Suppressor macrophage treated with lipopolysaccharide for 4 hours (primary cell): ENCODE measurements at regions not wholly inside any gene's neighbourhood (a gene's known extent, or its start where the extent isn't known, plus 50 kb on each side); places are given as distances from the start of the nearest gene placed in this dataset.
"Not testable (repeated sequence)": the region's sequence is repeated elsewhere in the genome, so short reads cannot be mapped to it uniquely, and the experiment has no call there.

ENCODE experiments used
- DNase-seq: peaks from one replicate; pipeline ENCODE4 v3.0.0-alpha.2; 2020

DNA sequence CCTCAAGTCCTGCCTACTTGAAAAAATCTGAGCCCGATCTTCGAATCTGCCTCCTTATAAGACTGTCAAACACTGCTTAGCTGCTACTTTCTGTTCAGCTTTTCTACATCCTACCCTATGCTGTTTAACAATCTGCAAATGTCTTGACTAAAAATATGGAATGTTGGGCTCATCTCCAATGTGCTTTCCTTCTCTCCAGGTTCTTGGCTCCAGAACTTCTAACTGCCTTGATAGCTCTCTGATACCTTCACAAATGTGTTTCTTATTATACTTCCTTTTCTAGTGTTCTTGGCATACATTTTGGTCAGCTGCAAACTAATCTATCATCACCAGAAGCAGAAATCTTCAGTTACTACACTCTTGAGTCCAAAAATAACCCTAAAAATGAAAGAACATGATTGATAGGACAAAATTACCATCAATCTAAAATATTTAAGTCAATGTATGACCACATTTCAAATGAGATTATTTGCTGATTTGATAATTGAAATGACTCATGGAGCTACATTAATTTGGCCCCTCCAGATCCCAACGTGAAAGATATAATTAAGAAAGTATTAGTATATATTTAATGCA, 372.3 kb upstream of the MON1B start:
- no peak for DNase-seq

DNA sequence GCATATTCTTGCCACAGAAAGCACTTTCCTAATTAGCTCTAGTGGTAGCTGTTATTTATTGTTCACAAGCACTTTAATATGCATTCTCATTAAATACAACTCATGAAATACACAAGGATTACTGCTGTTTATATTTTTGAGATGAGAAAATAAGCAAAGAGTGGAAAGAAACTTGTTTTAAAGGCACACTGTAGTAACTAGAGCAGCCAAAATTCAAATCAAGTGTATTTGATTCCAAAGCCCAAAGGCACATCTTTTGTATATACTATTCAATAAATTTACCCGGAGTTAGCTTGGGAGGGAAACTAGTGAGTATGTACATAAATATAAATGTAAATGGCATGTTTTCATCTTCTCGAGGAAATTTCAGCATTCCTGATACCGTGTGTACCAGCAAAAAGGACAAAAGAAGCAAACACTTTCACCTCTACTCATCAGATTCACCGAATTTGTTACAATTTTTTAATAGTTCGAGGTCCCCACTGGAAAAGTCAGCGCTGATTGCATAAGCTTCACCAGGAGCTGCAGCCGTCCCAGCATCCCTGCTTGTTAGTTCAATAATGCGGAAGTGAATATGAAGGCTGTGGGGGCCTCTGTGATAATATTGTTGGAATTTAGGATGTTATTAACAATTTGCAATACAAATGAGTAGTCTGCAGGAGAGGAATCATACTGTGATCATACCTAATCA, 371.6 kb upstream of the MON1B start:
- no peak for DNase-seq

DNA sequence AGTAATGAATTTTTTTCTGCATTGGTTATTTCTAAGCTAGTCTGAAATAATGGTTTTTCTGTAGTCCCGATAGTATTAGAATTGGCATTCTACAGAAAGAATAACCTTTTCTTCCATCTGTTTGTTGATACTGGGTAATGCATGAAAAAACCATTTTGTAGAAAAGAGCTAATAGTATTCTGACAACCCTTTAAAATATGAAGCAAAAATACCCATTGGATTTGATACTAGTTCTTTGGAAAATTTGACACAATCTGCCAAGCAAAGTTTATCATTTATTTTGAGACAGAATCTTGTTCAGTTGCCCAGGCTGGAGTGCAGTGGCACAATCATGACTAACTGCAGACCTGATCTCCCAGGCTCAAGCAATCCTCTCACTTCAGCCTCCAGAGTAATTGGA, 366.8 kb upstream of the MON1B start:
- no peak for DNase-seq

DNA sequence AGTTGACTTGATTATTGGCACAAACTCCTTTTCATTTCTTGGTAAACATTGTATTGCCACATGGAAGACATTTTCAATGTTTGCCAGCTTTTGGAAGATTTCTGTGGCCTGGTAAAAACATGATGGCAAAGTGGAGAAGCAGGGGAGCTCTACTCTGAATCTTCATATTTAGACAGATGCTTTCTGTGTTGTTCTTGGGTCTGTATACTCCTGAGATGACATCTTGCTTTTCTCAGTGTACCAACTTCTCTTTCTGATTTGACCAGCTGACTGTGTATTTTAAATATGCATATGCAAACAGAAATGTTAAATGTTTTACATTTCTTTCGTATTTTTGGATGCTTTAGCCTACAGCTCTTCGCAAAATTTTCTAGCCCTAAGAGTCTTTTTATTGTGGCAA, 366.2 kb upstream of the MON1B start:
- DNase-seq, result no peak

DNA sequence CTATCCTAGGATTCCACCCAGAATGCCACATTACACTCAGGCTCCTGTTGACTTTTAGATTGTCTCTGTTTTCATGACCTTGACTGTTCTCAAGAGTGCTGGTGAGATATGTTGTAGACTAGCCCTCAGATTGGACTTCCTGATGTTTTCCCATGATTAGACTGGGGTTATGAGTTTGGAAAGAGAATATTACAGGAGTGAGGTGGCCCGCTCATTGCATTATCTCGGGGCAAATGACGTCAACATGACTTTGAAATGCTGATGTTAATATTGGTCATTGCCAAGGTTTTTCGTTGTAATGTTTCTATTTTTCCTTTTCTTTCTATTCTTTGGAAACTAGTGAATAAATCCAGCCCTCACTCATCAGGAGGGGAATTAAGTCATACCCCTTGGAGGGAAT, 355.7 kb upstream of the MON1B start:
- DNase-seq, result no peak

DNA sequence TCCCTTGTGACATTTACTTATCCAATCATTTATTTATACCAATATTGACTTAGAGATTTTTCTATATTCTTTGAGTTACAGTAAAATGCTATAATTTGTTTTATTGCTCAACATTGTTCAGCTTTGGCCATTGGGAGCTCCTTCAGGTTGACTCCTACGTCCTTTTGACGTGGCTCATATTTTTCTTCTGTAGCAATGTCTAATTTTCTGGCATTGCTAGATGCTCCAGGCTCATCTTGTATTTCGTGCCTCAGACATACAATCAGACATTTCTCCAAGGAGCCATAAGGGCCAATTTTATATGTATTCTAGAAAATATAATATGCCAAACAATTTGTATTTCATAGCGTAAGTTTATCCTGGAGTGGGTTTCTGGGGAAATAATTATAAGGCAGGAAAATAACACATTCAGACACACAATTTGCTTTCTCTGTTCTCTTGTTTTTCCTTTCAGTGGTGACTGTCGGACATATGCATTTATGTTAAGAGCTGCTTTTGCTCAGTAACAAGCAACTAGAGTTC, 355.1 kb upstream of the MON1B start:
- DNase-seq, result no peak

DNA sequence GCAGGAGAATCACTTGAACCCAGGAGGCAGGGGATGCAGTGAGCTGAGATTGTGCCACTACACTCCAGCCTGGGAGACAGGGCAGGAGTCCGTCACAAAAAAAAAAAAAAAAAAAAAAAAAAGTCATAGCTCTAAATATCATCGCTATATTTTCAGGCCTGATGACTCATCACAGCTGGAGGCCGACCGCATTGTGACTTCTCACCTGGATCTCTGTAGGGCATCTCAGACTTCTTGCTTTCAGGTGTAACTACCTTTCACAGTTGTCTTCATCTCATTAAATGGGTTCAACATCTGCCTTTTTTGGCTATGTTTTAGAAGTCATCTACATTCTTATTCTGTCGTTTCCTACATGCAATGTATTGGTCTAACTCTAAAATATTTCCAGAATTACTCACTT, 353.1 kb upstream of the MON1B start:
- no peak for DNase-seq

DNA sequence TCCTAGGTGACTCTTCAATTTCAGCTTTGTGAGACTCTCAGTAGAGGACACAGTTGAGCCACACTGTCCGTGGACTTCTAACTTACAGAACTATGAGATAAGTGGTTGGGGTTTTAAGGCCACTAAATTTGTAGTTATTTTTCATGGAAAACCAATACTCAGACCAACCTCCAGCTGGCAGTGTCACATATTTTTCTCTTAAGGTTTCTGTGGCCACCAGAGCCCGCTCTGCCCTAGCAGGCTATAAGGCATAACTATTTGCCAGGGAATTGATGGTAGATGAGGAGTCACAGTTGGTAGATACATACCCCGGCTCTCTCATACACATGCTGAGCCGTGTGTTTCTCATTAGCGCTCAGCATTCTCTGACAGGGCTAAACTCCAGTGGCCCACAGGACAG, 336.8 kb upstream of the MON1B start:
- DNase-seq, result no peak

DNA sequence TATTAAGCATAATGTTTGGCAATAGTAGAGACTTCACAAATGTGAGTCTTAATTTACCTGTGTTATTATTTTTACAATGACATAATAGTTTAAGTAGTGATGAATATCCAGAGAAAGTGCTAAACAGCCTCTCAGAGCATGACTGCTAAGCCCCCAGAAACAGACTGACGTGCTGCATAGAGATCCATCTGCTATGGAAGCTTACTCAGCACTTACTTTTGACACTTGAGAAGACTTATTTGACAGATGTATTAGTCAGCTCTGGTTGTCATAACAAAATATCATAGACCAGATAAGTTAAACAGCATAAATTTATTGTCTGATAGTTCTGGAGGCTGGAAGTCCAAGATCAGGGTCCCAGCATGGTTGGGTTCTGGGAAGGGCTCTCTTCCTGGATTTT, 334.9 kb upstream of the MON1B start:
- DNase-seq, result no peak

DNA sequence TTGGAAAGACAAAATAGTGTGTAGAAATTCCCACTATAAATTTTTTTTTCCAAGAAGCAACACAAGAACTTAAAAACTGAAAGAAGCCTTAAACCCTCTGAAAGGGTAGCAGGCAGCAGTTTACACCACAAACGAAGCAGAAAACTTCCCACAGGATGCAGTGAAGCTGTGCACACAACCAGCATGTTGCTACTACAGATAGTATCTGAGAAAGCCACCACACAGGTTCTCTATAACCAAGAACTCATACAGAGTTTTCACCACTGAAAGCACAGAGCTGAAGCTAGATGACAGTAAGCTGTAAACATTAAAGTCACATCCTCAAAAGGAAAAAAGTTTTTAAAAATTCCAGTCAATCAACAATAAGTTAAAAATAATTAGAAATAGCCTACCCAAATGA, 333.6 kb upstream of the MON1B start:
- no peak for DNase-seq

DNA sequence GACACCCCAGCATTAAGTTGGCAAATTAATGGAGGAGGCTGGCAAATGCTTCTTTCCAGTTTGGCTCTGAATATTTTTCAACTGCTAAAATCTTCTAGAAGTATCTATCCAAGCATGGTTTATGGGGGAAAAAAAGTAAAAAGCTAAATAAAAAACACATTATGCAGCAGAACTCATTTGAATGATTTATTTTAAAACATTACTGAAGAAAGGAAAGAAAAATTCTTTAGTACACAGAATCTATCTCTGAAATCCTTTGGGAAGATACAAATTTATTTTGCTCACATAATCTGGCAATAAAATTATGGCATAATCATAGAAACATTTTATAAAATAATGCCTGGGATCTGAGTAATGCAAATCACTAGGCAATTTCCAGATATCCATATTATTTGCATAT, 328.1 kb upstream of the MON1B start:
- DNase-seq, result no peak

DNA sequence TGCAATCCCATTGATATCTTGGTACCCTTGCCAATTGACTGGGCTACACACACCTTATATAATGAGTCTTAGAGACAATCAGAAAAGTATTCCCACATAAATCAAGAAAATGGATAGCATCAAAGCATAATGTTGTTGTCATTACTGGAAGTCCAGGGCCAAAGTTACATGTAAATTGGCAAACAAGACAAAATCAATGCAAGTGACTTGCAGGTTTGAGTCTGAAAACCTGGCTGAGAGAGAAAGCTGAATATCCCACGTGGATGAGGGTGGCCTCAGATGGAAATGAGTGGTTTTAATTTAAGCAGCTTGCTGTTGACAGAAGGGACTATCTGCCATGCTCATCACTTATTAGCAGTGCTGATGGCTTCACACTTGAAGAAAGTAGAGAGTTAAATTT, 324.0 kb upstream of the MON1B start:
- no peak for DNase-seq

DNA sequence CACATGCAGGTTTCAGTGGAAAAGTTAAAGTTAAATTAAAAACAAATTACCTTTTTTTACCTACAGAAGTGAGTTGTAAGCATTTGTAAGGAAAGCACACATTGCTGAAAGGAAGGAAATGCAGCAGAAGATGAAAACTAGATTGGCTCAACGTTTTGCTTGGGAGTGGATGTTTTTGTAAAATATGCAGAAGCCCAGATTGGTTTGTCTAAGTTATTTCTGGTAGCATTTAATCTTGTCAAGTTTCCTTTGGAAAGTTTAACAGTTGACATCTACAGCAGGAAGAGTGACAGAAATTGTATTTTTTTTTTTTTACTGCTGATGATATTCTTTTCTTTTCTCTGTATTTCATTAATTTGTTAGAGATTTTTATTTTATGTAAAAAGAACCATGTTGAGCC, 315.1 kb upstream of the MON1B start:
- DNase-seq, result no peak

DNA sequence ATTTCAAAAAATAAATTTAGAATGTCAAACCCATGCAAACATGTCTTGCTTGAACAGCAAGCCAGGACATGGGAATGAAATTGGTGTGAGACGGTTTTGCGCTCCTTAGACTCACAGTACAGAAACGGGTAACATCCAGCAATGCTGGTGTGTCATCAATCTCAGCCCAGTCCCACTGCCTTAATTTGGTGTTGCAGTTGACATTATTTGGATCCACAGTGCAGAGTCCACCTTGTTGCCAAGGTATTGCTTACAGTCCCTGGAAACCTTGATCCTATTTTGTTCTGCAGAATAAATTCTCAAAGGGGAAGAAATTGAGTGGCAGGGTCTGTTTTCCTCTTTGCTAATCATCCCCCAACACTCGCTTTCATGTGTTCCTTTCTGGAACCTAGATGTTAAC, 311.6 kb upstream of the MON1B start:
- DNase-seq, result no peak

DNA sequence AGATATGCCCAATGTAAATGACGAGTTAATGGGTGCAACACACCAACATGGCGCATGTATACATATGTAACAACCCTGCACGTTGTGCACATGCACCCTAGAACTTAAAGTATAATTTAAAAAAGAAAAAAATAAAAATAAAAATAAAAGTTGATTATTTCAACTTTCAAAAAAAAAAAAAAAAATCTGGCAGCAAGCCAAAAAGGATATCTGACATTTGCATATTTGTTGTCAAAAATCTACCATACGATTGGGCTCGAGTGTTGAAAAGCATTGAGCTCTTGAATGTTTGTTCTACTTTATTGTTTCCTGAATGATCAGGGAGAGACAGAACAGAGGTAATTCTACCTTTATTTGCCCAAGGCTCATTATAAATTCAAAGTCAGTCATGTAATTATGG, 310.5 kb upstream of the MON1B start:
- not testable (repeated sequence) for DNase-seq

DNA sequence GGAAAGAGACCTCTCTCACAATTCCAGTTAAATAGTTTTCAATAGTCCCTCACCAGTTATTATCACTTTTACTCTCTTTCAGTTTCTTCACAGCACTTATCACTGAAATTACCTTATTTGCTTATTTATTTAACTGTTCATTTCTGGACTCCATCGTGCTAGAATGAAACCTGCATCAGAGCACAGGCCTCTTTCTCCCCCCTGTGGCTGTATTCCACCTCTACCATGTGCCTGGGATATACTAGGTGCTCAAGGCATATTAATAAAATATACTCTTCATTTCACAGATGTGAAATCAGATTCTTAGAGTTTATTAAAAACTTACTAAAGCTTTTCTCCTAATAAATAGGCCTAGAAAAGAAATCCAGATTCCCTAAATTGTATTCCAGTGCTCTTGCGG, 308.9 kb upstream of the MON1B start:
- DNase-seq, result no peak

DNA sequence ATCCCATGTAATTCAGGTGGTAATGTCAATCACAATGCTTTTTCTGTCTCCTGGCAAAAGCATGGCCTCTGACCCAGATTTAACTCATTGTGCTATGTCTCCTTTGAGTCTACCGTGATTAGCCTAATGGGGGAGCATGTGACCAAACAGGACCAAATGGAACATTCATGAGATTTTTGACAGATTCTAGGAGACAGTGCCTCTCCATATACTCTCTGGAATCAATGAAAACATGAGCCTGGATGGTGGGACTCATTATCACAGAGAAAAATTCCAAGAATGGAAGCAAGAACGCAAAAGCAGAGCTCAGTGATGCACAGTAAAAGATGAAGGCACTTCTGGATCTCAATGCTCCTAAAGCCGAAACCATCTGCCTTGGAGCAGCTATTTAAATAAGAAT, 307.9 kb upstream of the MON1B start:
- no peak for DNase-seq

DNA sequence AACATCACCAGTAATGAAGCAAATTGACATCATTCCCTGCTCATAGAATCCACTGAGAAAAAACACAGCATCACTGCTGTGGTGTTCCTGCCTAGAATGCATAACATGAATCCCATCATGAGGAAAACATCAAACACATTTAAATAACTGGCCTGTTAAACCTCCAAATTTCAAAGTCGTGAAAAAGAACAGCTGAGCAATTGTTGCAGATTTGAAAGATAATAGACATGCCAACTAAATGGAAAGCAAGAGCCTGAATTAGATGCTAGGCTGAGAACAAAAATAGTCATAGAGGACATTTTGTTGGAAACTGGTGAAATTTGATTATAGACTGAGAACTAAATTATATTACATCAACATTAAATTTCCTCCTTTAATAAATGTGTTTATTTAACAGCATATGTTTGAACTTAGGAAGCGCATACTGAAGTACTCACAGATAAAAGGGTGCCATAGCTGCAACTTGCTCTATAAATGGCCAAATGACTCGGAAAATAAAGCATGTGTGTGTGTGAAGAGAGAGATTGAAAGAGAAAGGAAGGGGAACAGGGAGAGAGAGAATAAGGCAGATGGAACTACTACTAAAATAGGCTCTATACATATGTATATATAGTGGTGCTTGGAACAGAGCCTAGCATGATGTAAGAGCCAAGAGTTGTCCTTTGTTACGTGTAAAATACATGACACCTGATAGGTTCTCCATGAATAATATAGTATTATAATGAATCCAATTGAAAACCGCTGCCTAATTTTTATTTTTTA, 305.0 kb upstream of the MON1B start:
- DNase-seq, result no peak

DNA sequence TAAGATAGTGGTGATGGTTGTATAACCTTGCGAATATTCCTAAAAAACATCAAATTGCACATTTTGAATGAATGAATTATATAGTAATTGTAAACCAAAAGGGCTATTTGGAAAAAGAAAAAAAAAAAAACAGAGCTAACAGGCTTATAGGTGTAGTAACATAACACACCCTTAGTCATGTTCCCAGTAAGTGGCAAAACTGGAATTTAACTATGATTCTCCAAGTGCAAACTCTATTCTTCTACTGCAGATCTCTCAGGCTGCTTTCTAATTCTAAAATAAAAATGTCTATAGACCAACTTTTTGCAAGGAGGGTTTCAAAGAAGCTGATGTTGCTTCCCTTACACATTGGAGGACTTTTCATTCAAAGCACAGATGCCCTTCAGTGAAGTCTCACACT, 293.2 kb upstream of the MON1B start:
- no peak for DNase-seq

DNA sequence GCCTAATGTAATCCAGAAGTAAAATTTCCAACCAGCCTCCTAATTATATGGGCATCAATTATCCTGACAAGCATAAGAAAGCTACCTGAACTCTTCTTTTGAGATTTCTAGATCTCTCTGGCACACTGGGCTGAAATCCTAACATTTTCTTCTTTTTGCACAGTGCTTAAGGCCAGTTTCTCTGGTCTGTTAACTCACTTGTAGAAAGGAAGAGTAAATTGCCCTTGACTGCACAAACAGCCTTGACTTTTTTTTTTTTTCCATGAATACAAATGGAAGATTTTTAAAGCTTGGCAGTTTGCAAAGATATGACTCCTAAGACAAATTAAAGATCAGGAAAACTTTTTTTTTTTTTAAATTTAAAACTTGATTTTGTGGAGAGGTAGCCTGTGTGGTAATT, 291.2 kb upstream of the MON1B start:
- DNase-seq, result no peak

DNA sequence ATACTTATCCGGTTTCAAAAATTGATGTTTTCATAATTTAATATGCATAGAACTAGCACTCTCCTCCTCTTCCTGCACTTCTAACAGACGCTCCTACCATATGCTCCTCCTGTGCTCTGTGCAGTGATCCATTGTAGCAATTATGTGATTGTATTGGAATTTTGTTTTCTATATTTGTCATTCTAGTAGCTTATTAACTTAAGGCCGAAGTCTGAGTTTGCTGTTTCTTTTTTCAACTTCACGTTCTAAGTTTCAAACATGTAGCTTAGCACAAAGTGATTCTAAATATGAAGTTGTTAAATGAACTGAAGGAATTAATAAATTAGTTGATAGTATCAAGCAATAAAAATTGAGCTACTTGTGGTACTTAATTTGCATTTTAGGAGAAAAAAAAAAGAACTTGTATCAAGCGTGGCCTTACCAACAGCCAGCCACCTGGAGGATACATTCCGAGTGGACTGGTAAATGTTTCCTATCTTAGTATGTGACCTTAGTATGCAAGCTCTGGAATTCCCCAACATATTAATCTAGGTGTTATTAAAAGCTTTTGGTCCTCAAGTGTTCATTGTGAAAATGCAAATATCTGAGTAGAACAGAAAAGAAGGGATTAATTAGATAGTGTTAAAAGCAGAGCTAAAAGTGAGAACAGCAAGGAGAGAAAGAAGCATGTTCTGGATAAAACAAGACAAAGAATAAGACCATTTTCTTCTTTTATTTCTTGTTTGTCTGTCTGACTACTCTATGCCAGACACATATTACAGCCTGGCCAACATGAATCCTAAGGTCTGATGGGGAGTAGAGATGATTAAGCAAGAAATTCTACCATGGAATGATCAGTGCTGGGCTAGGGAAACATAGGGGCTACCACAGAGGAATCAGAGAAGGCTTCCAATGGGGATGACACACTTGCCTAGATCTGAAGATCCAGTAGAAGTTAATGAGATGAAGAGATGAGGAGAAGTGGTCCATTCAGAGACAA, 290.4 kb upstream of the MON1B start:
- no peak for DNase-seq

DNA sequence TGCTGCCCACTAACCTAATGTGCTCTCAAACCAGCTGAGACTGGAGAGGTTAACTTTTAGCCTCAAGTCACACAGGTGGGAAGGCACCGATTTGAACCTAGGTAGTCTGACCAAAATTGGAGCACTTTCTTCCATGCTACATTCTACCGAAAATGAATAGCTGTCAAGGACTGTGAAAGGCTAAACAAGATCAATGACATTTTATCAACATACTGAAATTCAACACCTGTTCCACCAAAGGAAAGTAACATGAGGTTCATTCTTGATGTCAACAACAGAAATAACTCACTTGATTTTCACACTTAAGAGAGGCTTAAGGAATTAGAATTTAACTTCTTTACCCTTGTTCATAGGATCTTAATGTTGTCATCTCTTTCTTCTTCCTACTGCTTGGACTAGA, 284.4 kb upstream of the MON1B start:
- no peak for DNase-seq

DNA sequence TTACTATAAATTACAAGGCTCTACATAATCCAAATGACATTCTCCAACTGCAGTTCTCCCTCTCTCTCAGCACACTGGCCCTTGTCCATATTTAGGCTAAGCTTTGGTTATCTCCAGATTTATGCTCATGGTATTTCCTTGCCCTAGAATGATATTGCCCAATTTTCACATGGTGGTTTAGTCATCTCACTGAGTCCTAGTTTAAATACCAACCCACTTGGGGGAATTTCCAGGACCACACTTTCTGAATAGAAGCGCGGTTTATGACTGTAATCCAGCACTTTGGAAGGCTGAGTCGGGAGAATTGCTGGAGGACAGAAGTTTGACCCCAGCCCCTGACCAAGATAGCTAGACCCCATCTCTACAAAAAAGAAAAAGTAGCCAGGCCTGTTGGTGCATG, 280.1 kb upstream of the MON1B start:
- peak; percentile 35 for DNase-seq
